ENCODE measurements at regions not wholly inside any gene's neighbourhood (a gene's known extent, or its start where the extent isn't known, plus 50 kb on each side); places are given as distances from the start of the nearest gene placed in this dataset.
"Not testable (repeated sequence)": the region's sequence is repeated elsewhere in the genome, so short reads cannot be mapped to it uniquely, and the experiment has no call there.

DNA sequence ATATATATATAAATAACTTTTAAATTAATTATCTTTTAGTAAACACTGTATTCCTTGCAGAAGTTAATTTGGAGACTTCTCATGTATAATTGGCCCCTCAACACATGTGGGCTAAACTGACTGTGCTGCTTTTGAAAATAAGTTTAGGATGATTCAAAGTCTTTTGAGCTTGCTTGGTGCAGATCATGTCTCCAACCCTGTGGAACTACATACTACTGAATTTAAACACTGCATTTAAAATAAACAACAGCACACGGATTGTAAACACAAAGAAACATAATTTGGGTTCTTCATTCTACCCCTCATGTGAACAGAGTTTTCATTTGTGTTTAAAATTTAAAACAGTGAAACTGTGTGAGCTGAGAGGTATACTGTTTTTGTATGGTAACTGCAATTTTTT is 167.7 kb downstream of the DDX1 start:
- Mint-ChIP-seq H3K9me3 (peaks cover 5% of the 10 kb centered on the region), H3K27ac (ENCODE audit: unreplicated experiment) (no peak overlapping the region), H3K36me3 (ENCODE audit: low read depth) (peaks cover 11% of the 10 kb centered on the region), H3K4me1 (peaks cover 21% of the 10 kb centered on the region), H3K27me3 (ENCODE audit: low read depth) (no peaks in the 10 kb centered on the region), H3K4me3 (no peak overlapping the region)
- no peak for DNase-seq (ENCODE audit: low read depth, low spot score)
- TF ChIP-seq, protein P1, sequence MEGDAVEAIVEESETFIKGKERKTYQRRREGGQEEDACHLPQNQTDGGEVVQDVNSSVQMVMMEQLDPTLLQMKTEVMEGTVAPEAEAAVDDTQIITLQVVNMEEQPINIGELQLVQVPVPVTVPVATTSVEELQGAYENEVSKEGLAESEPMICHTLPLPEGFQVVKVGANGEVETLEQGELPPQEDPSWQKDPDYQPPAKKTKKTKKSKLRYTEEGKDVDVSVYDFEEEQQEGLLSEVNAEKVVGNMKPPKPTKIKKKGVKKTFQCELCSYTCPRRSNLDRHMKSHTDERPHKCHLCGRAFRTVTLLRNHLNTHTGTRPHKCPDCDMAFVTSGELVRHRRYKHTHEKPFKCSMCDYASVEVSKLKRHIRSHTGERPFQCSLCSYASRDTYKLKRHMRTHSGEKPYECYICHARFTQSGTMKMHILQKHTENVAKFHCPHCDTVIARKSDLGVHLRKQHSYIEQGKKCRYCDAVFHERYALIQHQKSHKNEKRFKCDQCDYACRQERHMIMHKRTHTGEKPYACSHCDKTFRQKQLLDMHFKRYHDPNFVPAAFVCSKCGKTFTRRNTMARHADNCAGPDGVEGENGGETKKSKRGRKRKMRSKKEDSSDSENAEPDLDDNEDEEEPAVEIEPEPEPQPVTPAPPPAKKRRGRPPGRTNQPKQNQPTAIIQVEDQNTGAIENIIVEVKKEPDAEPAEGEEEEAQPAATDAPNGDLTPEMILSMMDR (conservative IDR thresholded peaks at IDR 0.05), result no peak

DNA sequence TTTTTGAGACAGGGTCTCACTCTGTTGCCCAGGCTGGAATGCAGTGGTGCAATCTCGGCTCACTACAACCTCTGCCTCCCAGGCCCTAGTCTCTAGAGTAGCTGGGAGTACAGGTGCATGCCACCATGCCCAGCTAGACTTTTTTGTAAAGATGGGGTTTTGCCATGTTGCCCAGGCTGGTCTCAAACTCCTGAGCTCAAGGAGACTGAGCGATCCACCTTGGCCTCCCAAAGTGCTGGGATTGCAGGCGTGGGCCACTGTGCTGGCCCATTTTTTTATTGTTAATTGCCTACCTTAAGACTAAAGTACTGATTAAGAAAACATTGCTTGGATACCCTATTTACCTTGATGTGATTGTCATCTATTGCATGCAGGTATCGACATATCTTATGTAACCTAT is 168.1 kb downstream of the DDX1 start:
- not testable (repeated sequence) for H3K27me3 Mint-ChIP-seq (ENCODE audit: low read depth); H3K27ac Mint-ChIP-seq (ENCODE audit: unreplicated experiment); DNase-seq (ENCODE audit: low read depth, low spot score); H3K4me3 Mint-ChIP-seq; H3K9me3 Mint-ChIP-seq
- H3K36me3 Mint-ChIP-seq (ENCODE audit: low read depth), result peaks cover 11% of the 10 kb centered on the region
- H3K4me1 Mint-ChIP-seq, result peaks cover 21% of the 10 kb centered on the region

DNA sequence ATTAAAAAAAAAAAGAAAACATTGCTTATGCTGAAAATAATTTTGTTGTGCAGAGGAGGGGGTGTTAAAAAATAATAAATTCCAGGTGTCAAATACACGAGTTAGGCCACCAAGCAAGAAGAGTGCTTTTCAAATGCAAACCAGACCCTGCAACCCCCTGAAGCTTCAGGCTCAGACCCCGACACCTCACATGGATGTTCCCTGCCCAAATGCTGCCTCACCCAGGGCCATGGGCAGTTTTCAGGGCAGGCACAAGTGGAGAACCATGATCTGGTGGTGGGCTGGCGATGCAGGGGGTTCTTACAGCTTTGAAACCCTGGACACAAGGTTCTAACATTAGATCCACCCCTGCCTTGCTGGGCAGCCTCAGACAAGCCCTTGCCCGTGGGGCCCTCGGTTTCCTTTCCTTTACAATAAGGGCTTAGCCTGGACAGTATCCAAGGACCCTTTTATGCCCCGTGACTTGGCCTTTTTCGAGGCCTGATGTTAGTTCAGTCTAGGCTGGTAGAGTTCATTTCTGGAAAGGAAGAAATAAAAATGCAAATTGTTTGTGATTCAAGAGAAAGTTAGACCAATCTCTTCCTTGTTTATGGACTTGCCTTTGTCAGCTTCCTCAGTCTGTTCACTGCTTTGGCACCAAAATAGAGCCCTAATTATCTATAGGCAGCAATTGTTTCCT is 168.7 kb downstream of the DDX1 start:
- Mint-ChIP-seq H3K9me3 (peaks cover 2% of the 10 kb centered on the region), H3K27ac (ENCODE audit: unreplicated experiment) (no peak overlapping the region), H3K4me1 (peaks cover 21% of the 10 kb centered on the region), H3K27me3 (ENCODE audit: low read depth) (no peaks in the 10 kb centered on the region), H3K4me3 (no peak overlapping the region), H3K36me3 (ENCODE audit: low read depth) (peaks cover 9% of the 10 kb centered on the region)
- no peak for DNase-seq (ENCODE audit: low read depth, low spot score)
- TF ChIP-seq, protein P1 (conservative IDR thresholded peaks at IDR 0.05), result no peak

DNA sequence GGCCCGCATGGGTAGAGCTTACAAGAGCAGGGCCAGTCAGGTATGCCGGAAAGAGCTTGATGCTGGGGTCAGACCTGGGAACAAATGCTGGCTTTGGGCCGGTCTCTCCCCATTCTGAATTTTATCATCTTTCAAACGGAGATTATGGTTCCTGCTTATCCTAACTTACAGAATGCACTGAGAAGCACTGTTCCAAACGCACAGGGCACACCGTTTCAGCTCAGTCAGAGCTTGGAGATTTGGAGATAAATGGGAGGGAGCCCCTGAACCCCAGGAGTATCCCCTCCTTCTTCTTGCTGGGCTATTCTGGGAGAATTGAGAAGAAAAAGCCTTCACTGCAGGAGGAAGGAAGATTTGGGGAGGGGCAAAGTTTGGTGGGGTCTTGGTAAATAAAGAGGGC is 169.4 kb downstream of the DDX1 start:
- Mint-ChIP-seq H3K9me3 (peaks cover 2% of the 10 kb centered on the region), H3K27ac (ENCODE audit: unreplicated experiment) (no peak overlapping the region)
- TF ChIP-seq, protein P1 (conservative IDR thresholded peaks at IDR 0.05), result no peak

DNA sequence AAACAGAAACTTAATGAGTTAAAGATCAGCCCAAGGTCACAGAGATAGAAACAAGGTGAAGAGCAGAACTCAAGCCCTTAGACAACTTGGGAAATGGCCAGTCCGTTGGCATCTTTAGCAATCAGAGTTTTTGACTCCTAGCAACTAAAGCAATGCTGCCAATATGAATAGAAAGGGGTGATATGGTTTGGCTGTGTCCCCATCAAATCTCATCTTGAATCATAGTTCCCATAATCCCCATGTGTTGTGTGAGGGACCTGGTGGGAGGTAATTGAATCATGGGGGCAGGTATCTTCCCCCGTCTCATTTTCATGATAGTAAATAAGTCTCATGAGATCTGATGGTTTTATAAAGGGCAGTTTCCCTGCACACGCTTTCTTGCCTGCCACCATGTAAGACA is 170.2 kb downstream of the DDX1 start:
- Mint-ChIP-seq H3K36me3 (ENCODE audit: low read depth) (peaks cover 5% of the 10 kb centered on the region), H3K27ac (ENCODE audit: unreplicated experiment) (no peak overlapping the region), H3K4me3 (no peak overlapping the region), H3K27me3 (ENCODE audit: low read depth) (no peaks in the 10 kb centered on the region), H3K9me3 (peaks cover 2% of the 10 kb centered on the region), H3K4me1 (peaks cover 25% of the 10 kb centered on the region)
- DNase-seq (ENCODE audit: low read depth, low spot score), result no peak
- TF ChIP-seq, protein P1 (conservative IDR thresholded peaks at IDR 0.05), result no peak

More for the DNA sequence above, 169.4 kb downstream of the DDX1 start:
- peaks cover 9% of the 10 kb centered on the region for H3K36me3 Mint-ChIP-seq (ENCODE audit: low read depth)
- DNase-seq (ENCODE audit: low read depth, low spot score), result no peak
- peaks cover 21% of the 10 kb centered on the region for H3K4me1 Mint-ChIP-seq
- H3K4me3 Mint-ChIP-seq, result no peak overlapping the region
- no peaks in the 10 kb centered on the region for H3K27me3 Mint-ChIP-seq (ENCODE audit: low read depth)

DNA sequence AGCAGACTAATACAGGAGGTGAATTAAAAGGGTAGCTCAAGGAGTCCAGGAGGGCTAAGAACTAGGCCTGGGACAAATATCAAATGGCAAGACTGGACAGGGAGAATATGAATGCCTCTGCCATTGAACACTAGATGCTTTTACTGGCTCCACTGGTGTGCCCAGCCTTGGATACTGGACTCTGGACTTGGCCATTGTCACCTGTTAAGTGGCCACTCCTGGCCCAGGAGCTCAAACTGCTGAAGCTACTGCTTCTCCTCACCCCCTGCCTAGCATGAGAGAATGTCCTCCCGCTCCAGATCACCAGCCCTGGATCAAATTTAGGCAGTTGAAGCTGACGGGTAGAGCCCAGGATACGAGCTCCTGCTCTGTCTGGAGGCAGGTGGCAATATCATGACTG is 170.8 kb downstream of the DDX1 start:
- TF ChIP-seq, protein P1 (conservative IDR thresholded peaks at IDR 0.05), result no peak
- DNase-seq (ENCODE audit: low read depth, low spot score), result no peak
- H3K36me3 Mint-ChIP-seq (ENCODE audit: low read depth), result peaks cover 2% of the 10 kb centered on the region
- H3K4me3 Mint-ChIP-seq, result no peak overlapping the region
- no peaks in the 10 kb centered on the region for H3K27me3 Mint-ChIP-seq (ENCODE audit: low read depth)
- H3K9me3 Mint-ChIP-seq, result peaks cover 2% of the 10 kb centered on the region
- H3K27ac Mint-ChIP-seq (ENCODE audit: unreplicated experiment), result no peak overlapping the region
- peaks cover 25% of the 10 kb centered on the region for H3K4me1 Mint-ChIP-seq

Data from neural crest cell (in vitro differentiated cells).